B cell (primary cell): ENCODE measurements at regions not wholly inside any gene's neighbourhood (a gene's known extent, or its start where the extent isn't known, plus 50 kb on each side); places are given as distances from the start of the nearest gene placed in this dataset.

Source experiments
- CTCF ChIP-seq: fragments of 200-600 bp; IDR thresholded peaks from one replicate; pipeline ENCODE4 v1.8.0; 2022; ENCODE audit warnings: antibody characterized with exemption, mild to moderate bottlenecking
- EZH2 ChIP-seq: IDR thresholded peaks from 2 replicates; pipeline ENCODE4 v1.6.1; 2012; ENCODE audit warnings: borderline replicate concordance, low read depth, mild to moderate bottlenecking, moderate library complexity, low read length; ENCODE audit not compliant: insufficient read depth, poor library complexity, severe bottlenecking

GRCh38 chr4:99710681-99711345 is 53.2 kb upstream of the C4orf54 start:
- TF ChIP-seq CTCF (no peak), EZH2 (no peak)
